Myocyte (in vitro differentiated cells): ENCODE measurements at regions not wholly inside any gene's neighbourhood (a gene's known extent, or its start where the extent isn't known, plus 50 kb on each side); places are given as distances from the start of the nearest gene placed in this dataset.
"Not testable (repeated sequence)": the region's sequence is repeated elsewhere in the genome, so short reads cannot be mapped to it uniquely, and the experiment has no call there.

ENCODE experiments used
- DNase-seq: peaks from one replicate; pipeline ENCODE4 v3.0.0-alpha.2; 2012; ENCODE audit warnings: low read depth

DNA sequence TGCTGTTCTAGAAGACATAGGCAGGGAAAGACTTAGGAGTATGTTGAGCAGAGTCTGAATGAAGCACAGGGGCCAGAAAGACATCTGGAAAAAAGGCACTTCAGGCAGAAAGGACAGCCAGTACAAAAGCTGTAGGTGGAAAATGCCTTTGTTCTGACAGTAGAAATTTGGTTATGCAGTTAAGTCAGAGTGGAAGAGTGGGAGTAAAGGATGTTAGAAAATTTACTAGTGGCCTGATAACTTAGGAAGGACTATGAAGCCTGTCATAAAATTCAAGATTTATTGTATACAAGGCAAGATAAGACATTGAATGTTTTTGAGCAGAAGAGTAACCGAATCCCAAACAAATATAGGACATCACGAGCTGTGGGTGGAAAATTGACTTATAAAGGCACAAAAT lies 987.9 kb downstream of the PLA2G4A start:
- no peak for DNase-seq

DNA sequence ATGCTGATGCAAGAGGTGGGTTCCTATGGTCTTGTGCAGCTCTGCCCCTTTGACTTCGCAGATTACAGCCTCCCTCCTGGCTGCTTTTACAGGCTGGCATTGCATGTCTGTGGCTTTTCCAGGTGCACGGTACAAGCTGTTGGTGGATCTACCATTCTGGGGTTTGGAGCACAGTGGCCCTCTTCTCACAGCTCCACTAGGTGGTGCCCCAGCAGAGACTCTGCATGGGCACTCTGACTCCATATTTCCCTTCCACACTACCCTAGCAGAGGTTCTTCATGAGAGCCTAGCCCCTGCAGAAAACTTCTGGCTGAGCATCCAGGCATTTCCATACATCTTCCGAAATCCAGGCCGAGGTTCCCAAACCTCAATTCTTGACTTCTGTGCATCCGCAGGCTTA lies 989.0 kb downstream of the PLA2G4A start:
- DNase-seq: no peak

DNA sequence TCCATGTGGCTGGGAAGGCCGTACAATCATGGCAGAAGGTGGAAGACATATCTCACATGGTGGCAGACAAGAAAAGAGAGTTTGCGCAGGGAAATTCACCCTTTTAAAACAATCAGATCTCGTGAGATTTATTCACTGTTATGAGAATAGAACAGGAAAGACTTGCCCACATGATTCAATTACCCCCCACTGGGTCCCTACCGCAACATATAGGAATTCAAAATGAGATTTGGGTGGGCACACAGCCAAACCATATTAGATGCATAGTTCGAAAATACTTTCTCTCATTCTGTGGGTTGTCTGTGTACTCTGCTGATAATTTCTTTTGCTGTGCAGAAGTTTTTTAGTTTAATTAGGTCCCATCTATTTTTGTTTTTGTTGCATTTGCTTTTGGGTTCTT lies 990.3 kb downstream of the PLA2G4A start:
- DNase-seq: no peak

DNA sequence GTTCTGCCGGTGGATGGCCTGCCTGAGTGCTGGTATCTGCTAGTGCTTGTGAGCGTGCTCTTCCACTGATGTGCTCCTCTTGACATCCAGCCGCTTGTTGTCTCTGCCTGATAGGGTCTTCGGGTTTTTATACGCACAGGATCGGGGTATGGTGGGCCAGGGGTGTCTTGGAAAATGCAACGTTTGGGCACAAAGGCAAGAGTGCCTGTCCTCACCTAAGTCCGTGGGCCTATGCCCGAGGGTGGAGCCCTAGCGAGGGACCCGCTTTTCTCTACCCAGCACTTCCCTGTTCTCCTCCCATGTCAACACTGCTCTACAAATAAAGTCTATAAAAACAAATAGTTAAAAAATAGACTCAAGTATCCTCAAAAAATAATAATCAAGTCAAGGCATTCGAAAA lies 1007.8 kb downstream of the PLA2G4A start:
- DNase-seq: no peak

DNA sequence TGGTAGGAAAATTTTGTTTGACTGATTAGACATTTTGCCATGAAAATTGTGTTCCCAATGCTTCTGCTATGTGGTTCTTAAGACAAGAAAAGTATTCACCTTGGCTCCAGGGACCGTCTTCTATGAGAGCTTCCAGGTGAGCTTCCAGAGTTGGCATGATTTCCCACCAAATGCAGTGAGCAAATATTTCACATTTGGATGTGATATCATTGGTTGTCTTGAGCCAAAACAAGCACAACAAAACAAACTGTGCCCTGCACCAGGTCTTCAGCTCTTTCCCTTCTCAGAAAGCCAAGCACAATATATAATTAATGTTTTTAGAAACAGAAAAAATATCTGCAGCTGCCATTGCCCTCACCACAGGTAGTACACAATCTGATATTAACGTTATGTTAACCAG lies 1009.0 kb downstream of the PLA2G4A start:
- no peak for DNase-seq

DNA sequence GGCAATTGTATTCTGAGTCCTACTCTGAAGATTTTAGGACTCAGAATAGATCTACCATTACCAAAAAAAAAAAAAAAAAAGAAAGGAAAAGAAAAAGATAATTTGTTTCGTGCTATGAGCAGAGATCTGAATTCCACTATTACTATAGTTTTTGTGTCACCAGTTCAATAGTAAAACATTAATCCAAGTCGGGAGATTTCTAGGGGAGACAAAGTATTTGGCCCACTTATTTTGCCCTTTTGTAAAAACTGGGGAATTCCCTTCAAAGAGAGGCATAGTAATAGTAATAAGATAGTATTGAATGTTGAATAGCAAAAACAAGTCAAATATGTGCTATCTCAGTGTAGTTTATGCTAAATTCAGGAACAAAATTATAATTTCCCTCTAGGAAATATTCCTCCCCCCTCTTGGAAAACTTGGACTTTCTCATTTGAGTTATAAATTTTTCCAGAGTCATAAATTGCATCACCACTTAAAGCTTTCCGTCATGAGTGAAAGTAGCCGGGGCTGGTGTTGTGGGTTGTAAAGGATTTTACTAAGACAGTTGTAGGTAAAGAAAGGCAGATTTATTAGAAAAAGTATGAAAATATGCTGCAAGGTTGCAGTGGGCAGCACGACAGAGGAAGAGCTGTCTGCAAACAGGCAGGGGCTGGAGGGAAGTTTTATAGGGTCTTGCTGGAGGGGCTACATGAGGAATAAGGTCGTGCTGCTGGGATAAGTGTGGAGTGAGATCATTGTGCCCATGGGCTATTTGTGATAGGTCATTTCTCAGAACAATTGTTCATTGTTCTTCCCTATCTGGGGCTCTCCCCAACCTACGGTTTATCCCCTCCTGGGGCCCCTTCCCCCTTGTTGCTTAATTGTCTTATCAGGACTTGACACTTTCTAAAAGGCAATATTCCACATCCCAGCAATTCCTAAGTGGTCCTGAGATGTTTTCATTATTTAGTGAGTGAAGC lies 1009.9 kb downstream of the PLA2G4A start:
- DNase-seq: no peak

DNA sequence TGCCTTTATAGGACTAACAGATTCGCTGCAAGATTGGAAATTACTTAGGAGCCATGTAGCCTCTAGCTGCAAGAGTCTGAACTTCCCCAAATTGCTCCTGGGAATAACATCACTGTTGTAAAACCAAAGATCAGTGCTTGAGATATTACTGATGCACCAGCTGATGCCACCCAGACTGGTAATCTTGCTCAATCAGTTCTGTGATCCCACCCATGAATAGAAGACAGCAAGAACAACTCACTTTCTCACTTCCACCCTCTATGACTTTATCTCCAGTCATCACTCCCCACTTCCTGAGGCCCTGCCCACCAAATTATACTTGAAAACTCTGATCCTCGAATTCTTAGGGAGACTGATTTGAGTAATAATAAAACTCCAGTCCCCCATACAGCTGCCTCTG lies 1011.1 kb downstream of the PLA2G4A start:
- no peak for DNase-seq

DNA sequence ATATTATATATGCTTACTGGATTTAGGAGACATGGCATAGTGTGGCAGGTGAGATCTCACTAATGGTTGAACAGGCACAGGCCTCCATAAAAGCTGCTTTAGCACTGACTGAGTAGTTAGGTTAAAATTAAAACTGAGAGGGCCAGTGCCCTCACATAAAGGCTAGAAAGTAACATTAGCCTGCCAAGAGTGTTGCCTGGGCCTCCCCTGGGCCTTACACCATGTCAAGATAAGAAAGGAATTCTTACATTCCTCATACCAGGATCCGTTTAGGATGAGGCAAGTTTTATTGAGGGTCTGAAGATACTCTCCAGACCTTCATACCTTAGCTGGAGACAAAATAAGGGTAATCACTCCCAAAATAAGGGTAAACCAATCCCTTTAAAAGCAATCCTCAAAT lies 1011.8 kb downstream of the PLA2G4A start:
- DNase-seq: no peak

DNA sequence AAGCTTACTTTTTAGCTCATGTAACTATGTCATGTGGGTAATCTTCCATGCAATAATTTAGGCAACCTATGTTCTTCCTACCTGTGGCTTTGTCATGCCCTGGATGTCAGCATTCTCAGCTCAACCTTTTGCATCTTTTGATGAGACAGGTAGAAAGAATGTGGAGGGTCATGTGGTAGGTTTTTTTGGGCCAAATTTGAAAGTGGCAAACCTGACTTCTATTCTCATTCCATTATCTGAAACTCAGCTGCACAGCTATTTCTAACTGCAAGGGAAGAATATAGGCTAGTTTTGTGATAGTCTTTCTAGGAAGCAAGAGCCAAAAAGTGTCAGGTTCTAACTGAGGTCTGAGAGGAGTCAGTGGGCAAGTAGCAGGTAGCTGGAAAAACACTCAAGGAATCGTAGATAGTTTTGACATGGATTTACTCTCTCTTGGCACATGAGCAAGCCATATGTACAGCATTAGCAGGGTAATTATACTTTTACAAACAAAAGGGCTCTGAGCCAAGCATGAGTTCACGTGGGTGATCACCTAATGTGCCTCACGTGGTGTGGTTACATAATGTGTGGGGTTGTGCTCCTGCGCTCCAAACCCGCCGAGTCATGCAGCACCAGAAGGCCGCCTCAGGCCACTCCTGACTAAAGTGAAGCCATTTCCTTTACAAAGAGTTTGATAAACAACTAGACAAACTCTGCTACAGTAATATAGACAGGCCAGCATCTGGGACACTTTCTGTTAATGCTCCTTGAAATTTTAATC lies 1013.8 kb downstream of the PLA2G4A start:
- DNase-seq: no peak

DNA sequence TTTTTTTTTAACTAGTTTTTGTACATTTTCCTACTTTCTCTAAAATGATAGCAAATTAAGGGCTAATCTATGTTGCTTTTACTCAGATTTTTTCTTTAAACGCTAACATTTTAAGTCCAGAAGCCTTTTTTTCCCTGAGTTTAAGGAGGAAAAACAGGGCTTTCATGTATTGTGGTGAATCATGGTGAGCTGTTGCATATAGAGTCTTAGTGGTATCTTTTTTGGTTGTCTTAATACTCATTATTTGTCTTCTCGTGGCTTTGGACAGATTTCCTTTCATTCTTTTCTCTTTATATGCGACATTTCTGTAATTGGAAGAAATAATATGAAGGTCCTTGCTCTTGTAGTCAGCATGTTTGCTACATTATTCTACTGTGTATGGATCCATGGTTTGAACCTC lies 1015.6 kb downstream of the PLA2G4A start:
- DNase-seq: no peak

DNA sequence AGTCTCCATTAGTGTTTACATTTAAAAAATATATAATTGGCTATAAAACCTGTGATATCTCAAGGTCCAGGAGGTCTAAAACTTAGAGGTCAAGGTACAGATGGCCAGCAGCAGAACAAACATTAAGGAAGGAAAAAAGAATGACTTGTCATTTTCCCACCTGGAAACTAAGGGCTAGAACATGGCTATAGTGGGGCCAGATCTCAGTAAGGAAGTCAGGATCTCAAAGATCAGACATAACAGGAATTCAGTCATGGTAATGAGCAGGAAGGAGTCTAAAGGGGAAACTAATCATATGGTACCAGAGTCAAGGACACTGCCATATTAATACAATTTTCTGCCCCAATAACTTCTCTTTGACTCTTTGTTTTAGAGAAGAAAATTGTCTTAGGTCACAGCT lies 1018.8 kb downstream of the PLA2G4A start:
- DNase-seq: no peak

DNA sequence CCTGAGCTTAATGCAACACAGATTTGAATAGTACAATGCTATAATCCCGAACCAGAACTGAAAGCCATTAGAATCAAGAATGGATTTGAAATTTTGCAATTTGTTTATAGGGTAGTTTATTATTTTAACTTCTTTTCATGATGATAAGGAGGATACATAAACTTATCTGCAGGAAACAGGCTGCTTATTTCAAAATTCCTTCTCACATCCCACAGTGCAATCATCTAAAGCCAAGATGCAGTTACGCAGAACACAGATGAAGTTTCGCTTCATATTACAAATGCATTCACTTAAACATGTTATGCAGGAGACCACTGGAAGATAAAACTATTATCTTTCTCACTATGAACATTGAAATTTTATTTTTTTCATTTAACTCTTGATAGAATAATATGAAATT lies 1019.6 kb downstream of the PLA2G4A start:
- DNase-seq: no peak

DNA sequence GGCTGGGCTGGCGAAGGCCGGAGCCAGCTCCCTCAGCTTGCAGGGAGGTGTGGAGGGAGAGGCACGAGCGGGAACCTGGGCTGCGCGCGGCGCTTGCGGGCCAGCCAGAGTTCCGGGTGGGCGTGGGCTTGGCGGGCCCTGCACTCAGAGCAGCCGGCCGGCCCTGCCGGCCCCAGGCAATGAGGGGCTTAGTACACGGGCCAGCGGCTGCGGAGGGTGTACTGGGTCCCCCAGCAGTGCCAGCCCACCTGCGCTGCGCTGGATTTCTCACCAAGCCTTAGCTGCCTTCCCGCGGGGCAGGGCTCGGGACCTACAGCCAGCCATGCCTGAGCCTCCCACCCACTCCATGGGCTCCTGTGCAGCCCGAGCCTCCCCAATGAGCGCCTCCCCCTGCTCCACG lies 1021.4 kb downstream of the PLA2G4A start:
- DNase-seq: not testable (repeated sequence)

DNA sequence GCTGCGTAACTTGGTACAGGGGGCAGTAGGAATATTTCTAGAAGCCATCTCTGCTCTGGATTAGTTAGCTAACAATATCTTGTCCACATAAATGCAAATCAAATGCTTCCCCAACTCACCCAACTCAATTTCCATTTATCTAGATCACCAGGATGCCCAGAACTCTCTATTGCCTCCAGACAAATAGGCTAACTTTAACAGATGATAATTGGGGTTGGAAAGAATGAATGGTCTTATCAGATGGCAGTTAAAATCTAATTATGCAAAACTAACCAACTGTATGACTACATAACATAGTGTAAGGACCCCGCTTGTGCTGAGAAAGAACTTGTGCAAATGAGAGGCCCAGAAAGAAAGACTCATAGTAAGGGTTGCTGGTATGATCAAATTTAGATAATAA lies 1024.8 kb downstream of the PLA2G4A start:
- DNase-seq: no peak

DNA sequence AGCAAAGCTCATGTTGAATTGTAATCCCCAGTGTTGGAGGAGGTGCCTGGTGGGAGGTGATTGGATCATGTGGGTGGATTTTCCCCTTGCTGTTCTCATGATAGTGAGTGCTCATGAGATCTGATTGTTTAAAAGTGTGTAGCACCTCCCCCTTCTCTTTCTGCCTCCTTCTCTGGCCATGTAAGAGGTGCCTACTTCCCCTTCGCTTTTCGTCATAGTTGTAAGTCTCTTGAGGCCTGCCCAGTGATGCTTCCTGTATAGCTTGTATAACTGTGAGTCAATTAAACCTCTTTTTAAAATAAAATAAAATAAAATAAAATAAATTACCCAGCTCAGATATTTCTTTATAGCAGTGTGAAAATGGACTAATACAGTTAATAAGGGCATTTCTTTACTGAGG lies 1025.7 kb downstream of the PLA2G4A start:
- DNase-seq: no peak

DNA sequence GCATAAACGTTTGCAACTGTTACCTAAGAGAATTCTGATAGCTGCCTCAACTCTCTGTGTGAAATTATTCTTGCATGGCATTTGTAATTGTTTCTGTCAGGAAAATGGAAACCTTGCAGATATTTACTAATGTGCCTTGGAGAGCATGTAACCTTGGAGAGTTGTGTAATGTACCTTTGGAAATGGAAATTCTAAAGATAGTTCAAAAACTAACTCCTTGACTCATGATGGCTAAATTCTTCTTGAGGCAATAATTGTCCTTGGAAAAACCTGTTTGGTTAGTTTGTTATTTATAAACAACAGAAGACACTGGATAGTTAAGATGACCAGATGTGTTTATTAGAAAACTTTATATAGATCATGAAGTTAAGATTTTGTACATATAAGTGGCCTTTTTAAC lies 1033.8 kb downstream of the PLA2G4A start:
- DNase-seq: no peak

DNA sequence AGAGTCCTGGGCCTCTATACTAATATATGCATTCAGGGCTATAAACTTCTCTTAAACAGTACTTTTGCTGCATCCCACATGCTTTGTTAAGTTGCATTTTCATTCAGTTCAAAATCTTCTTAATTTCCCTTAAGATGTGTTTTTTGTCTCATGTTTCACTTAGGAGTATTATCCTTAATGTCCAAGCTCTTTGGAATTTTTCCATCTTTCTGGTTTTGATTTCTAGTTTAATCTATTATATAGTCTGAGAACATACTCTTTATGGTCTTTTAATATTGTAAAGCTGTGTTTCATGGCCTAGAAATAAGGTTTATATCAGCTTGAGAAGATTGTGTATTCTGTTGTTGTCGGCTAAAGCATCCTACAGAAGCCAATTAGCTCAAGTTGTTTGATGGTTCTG lies 1041.8 kb downstream of the PLA2G4A start:
- no peak for DNase-seq

DNA sequence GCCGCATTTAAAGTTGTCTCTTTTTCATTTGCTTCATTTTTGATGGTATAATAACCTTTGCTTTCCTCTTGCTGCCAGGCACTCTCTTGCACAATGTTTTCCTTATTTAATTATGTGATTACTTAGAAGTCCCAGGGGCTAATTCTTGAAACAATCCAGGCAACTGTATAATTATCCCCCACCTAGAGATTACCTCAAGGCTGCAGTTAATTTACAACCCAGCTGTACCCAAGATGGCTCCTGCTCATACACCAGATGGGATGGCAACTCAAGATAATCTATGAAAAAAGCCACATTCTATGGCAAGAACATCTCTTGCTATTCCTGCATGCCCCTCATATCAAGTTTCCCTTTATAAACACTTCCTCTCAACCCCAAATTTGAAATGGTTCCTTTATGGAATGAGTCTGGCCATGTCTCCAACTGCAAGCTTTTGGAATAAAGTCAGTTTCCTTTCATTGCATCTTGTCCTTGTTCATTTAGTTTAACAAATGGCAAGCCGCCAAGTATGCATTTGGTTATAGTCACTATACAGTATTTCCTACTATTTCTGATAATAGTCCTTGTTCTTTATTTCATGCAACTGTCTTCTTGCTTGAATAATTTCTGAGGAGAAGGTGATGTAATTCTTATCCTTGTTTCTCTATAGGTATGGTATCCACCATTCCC lies 1042.6 kb downstream of the PLA2G4A start:
- DNase-seq: no peak

DNA sequence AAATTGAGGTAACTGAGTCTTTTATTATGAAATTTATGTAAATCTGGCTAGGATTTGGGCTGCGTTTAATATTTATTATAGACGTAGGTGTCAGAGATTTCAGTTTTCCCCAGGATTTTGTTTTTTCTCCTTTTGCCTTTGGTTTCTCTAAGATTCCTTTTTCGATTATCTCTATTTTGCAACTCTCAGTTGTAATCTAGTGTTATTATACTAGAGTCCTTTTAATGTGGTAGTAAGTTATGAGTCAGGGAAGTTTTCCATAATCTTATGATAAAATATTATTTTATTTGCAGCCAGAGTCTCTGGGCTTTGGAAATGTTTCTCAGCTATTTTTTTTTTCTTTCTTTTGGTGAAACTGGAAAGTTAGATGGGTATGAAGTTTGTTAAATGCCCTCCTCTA lies 1043.8 kb downstream of the PLA2G4A start:
- no peak for DNase-seq

DNA sequence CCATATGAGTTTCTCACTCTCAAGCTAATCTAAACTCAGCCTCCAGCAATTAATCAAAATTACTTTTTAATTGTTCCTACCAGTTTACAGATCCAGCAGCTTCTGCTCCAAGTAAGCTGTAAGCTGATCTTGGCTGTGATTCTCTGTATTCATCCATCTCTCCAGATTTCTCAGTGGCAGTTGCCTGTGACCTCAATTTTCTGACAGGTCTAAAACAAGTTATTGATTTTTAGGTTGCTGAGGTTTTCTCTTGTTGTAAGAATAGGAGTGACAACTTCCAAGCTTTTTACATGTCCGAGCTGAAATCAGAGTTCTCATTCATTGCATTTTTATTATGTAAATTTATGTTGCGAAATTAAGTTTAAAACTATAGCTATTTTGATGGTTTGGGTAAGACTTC lies 1044.4 kb downstream of the PLA2G4A start:
- DNase-seq: no peak

DNA sequence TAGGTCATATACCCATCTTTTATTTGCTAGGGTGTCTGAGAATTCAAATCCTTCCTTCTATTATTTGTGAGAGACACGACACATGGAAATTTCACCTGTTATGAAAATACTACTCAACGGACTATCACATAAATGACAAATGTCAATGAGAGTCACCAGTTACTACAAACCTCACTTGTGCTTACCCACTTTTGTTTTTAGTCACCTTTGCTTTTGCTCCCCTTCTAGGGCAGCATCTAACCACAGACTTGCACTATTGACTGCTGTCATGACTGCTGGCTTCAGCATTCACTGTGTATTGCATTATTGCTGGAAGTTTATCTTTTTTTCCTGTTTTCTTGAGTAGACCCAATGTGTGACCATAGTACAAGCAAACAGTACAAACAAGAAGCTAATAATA lies 1048.0 kb downstream of the PLA2G4A start:
- DNase-seq: no peak

DNA sequence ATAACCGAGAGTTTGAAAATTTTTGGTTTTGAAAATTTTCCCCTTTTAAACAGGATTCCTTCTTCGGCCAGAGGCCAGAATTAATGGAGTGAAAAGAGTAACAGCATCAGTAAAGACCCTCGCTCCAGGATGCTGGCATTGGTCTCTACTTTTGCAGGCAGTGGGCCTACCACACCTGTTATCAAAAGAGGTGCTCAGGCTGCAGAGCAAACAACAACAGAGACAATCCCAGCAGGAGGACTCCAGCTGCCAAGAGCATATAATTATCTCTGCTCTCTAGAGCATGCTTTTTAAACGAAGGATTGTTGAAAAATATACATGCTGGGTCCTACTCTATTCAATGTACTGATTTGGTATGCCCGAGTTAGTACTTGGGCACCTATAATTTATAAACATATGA lies 1048.5 kb downstream of the PLA2G4A start:
- no peak for DNase-seq
